Sigmoid colon (tissue), 4 donors: ENCODE measurements at regions not wholly inside any gene's neighbourhood (a gene's known extent, or its start where the extent isn't known, plus 50 kb on each side); places are given as distances from the start of the nearest gene placed in this dataset.

ENCODE experiments used
- CTCF ChIP-seq, 4 experiments: fragments of 450-650 bp in 3 of 4; fragments of 200-600 bp in 1 of 4; IDR thresholded peaks; one replicate each; pipeline ENCODE4 v1.5.1; 2016 to 2019; ENCODE audit warnings: antibody characterized with exemption in 4 of 4, mild to moderate bottlenecking in 3 of 4, moderate library complexity in 2 of 4
- EP300 ChIP-seq, 4 donors: sonication (generic); formaldehyde crosslinking; IDR thresholded peaks; one replicate each; pipeline ENCODE4 v1.6.1; 2017; ENCODE audit warnings: antibody characterized with exemption in 4 of 4
- POLR2A ChIP-seq, 2 donors: fragments of 450-650 bp; IDR thresholded peaks; one replicate each; pipeline ENCODE4 v1.6.1; 2016; ENCODE audit warnings: antibody characterized with exemption in 2 of 2, mild to moderate bottlenecking in 2 of 2, moderate library complexity in 2 of 2

DNA sequence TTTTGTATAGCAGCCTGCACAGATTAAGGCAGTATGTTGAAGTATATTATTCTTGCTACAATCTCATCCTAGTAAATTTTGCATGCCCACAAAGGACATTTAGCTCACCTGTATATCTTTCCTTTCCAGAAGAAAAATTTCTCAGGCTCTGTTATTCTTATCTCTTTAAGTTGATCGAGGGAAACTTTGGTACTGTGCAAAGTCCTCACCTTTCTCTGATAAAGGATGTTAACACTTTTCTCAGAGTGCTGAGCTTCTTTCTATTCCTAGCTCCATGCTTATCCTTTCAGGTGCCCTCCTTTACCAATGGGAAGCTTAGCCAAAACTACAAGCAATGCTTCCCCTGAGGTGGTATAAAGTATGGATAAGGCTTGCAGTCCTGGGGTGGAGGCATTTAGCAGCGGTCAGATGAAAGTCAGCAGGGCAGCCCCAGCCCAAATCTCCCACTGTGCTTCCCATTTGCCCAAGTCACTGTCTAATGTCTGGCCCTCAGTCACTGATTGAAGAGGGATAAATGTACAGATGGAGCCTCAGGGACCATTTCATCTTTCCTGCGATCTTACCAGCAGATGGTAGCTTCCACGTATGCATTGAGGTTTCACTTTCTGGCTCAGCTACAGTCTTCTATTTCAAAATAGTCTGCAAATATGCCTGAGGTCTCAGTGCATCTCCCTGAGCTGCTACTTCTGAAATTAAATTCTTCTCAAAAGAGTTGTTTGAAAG lies 127.8 kb upstream of the P2RY1 start:
- no peak for TF ChIP-seq CTCF (IDR thresholded peaks at IDR 0.05)
- TF ChIP-seq POLR2A (IDR thresholded peaks at IDR 0.05), result no peak
- TF ChIP-seq EP300 (IDR thresholded peaks at IDR 0.05), result no peak
